ENCODE measurements at regions not wholly inside any gene's neighbourhood (a gene's known extent, or its start where the extent isn't known, plus 50 kb on each side); places are given as distances from the start of the nearest gene placed in this dataset.

DNA sequence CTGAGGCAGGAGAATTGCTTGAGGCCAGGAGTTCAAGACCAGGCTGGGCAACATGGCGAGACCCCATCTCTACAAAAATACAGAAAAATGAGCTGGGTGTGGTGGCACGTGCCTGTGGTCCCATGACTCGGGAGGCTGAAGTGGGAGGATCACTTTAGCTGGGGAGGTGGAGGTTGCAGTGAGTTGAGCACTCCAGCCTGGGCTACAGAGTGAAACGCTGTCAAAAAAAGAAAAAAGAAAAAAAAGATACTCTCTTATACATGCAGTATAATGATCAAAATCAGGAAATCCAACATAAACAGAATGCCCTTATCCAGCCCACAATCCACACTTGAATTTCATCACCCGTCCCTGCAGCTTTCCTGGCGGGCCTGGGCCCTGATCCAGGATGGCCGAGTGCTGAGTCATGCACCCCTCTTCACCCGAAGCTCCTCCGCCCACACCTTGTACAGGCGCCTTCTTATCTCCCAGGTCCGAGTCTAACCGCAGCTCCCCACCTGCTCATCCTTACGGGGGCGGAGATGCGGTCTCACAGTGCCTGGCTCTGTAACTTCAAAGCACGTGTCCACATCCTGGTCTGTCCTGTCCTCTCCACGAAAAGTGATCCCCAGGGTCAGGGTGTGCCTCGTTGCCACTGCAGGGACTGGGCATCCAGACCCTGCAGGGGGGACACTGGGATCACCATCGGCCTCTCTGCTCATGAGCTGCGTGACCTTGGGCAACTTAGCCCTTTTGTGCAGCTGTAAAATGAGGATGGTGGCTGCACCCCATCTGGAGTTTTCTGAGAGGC lies 120.2 kb upstream of the SLC45A1 start (continued):
- TF ChIP-seq NFKBIZ (CRISPR knock-in tag; IDR thresholded peaks at IDR 0.05) (0 out of 2 replicates have a peak, but pooled peaks have one; percentile 49), KAT8 (CRISPR knock-in tag; IDR thresholded peaks at IDR 0.05) (peak; percentile 52; the same call in 1 of the 2 replicates), ZNF703 (CRISPR knock-in tag; IDR thresholded peaks at IDR 0.05; ENCODE audit: borderline replicate concordance) (0 out of 2 replicates have a peak, but pooled peaks have one; percentile 49), HDAC6 (IDR thresholded peaks at IDR 0.05; ENCODE audit: low read depth, low read length) (no peak), ZSCAN29 (CRISPR knock-in tag; conservative IDR thresholded peaks at IDR 0.05) (0 out of 2 replicates have a peak, but pooled peaks have one; percentile 23), ZFYVE20 (CRISPR knock-in tag; IDR thresholded peaks at IDR 0.05; ENCODE audit: borderline replicate concordance, low read depth) (no peak), POLR2AphosphoS5 (IDR thresholded peaks at IDR 0.05; ENCODE audit: low read depth, low read length) (no peak), AHR (CRISPR knock-in tag; IDR thresholded peaks at IDR 0.05) (0 out of 2 replicates have a peak, but pooled peaks have one; percentile 55), ZNF766 (CRISPR knock-in tag; IDR thresholded peaks at IDR 0.05; ENCODE audit: borderline replicate concordance) (no peak), ZNF616 (CRISPR knock-in tag; IDR thresholded peaks at IDR 0.05; ENCODE audit: low read depth) (no peak), POLR2AphosphoS2 (IDR thresholded peaks at IDR 0.05; ENCODE audit: low read depth, low read length) (no peak), NONO (IDR thresholded peaks at IDR 0.05) (no peak), NONO (CRISPR knock-in tag; conservative IDR thresholded peaks at IDR 0.05) (0 out of 2 replicates have a peak, but pooled peaks have one; percentile 32), KLF6 (CRISPR knock-in tag; IDR thresholded peaks at IDR 0.05) (peak; percentile 49; the same call in 1 of the 2 replicates), SIX4 (CRISPR knock-in tag; IDR thresholded peaks at IDR 0.05) (0 out of 2 replicates have a peak, but pooled peaks have one; percentile 51)
- TF ChIP-seq, protein P1, sequence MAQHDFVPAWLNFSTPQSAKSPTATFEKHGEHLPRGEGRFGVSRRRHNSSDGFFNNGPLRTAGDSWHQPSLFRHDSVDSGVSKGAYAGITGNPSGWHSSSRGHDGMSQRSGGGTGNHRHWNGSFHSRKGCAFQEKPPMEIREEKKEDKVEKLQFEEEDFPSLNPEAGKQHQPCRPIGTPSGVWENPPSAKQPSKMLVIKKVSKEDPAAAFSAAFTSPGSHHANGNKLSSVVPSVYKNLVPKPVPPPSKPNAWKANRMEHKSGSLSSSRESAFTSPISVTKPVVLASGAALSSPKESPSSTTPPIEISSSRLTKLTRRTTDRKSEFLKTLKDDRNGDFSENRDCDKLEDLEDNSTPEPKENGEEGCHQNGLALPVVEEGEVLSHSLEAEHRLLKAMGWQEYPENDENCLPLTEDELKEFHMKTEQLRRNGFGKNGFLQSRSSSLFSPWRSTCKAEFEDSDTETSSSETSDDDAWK (CRISPR knock-in tag; IDR thresholded peaks at IDR 0.05), result no peak
- TF ChIP-seq, protein P2, sequence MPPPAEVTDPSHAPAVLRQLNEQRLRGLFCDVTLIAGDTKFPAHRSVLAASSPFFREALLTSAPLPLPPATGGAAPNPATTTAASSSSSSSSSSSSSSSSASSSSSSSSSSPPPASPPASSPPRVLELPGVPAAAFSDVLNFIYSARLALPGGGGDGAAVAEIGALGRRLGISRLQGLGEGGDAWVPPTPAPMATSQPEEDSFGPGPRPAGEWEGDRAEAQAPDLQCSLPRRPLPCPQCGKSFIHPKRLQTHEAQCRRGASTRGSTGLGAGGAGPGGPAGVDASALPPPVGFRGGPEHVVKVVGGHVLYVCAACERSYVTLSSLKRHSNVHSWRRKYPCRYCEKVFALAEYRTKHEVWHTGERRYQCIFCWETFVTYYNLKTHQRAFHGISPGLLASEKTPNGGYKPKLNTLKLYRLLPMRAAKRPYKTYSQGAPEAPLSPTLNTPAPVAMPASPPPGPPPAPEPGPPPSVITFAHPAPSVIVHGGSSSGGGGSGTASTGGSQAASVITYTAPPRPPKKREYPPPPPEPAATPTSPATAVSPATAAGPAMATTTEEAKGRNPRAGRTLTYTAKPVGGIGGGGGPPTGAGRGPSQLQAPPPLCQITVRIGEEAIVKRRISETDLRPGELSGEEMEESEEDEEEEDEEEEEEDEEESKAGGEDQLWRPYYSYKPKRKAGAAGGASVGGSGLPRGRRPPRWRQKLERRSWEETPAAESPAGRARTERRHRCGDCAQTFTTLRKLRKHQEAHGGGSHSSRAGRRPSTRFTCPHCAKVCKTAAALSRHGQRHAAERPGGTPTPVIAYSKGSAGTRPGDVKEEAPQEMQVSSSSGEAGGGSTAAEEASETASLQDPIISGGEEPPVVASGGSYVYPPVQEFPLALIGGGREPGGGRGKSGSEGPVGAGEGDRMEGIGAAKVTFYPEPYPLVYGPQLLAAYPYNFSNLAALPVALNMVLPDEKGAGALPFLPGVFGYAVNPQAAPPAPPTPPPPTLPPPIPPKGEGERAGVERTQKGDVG (CRISPR knock-in tag; IDR thresholded peaks at IDR 0.05; ENCODE audit: borderline replicate concordance), result peak; percentile 89; the same call in 1 of the 2 replicates
- TF ChIP-seq, protein P3, sequence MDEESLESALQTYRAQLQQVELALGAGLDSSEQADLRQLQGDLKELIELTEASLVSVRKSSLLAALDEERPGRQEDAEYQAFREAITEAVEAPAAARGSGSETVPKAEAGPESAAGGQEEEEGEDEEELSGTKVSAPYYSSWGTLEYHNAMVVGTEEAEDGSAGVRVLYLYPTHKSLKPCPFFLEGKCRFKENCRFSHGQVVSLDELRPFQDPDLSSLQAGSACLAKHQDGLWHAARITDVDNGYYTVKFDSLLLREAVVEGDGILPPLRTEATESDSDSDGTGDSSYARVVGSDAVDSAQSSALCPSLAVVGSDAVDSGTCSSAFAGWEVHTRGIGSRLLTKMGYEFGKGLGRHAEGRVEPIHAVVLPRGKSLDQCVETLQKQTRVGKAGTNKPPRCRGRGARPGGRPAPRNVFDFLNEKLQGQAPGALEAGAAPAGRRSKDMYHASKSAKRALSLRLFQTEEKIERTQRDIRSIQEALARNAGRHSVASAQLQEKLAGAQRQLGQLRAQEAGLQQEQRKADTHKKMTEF (CRISPR knock-in tag; IDR thresholded peaks at IDR 0.05), result peak; percentile 84; the same call in 1 of the 2 replicates
- TF ChIP-seq, protein P4, sequence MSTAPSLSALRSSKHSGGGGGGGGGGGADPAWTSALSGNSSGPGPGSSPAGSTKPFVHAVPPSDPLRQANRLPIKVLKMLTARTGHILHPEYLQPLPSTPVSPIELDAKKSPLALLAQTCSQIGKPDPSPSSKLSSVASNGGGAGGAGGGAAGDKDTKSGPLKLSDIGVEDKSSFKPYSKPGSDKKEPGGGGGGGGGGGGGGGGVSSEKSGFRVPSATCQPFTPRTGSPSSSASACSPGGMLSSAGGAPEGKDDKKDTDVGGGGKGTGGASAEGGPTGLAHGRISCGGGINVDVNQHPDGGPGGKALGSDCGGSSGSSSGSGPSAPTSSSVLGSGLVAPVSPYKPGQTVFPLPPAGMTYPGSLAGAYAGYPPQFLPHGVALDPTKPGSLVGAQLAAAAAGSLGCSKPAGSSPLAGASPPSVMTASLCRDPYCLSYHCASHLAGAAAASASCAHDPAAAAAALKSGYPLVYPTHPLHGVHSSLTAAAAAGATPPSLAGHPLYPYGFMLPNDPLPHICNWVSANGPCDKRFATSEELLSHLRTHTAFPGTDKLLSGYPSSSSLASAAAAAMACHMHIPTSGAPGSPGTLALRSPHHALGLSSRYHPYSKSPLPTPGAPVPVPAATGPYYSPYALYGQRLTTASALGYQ (CRISPR knock-in tag; IDR thresholded peaks at IDR 0.05), result no peak
- TF ChIP-seq, protein P5, sequence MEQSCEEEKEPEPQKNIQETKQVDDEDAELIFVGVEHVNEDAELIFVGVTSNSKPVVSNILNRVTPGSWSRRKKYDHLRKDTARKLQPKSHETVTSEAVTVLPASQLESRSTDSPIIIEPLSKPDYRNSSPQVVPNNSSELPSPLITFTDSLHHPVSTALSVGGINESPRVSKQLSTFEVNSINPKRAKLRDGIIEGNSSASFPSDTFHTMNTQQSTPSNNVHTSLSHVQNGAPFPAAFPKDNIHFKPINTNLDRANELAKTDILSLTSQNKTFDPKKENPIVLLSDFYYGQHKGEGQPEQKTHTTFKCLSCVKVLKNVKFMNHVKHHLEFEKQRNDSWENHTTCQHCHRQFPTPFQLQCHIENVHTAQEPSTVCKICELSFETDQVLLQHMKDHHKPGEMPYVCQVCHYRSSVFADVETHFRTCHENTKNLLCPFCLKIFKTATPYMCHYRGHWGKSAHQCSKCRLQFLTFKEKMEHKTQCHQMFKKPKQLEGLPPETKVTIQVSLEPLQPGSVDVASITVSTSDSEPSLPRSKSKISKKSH (CRISPR knock-in tag; IDR thresholded peaks at IDR 0.05; ENCODE audit: borderline replicate concordance), result 0 out of 2 replicates have a peak, but pooled peaks have one; percentile 44
